ENCODE measurements at regions not wholly inside any gene's neighbourhood (a gene's known extent, or its start where the extent isn't known, plus 50 kb on each side); places are given as distances from the start of the nearest gene placed in this dataset.

GRCh38 chr15:31457631-31458526 lies 131.2 kb downstream of the KLF13 start:
- in situ Hi-C loops (cut with MboI; ENCODE audit: low pct_unique_long_range_greater_than_20kb in 2 of 9, low sequenced_read_pairs in 9 of 9, unreplicated experiment in 9 of 9) = no loop called here
- ATAC-seq (replicated peaks in 6 of 8) = peak in 3 of 8 experiments; percentile 59 to 93 (median 92)
- H3K27ac ChIP-seq = no peak overlapping the region
- no peaks in the 10 kb centered on the region for H3K4me1 ChIP-seq (replicated peaks in 1 of 2)
- no peak overlapping the region for H3K4me3 ChIP-seq
- WGBS, 10 experiments = 33 to 86% (median 64%) methylated on average over 3 to 8 of the region's 11 CpGs; no CpG with 5 or more reads in 6 of the 10 experiments

GRCh38 chr15:31458596-31459399 lies 132.2 kb downstream of the KLF13 start:
- H3K27ac ChIP-seq = no peak overlapping the region
- H3K4me1 ChIP-seq (replicated peaks in 1 of 2) = no peaks in the 10 kb centered on the region
- H3K4me3 ChIP-seq = no peak overlapping the region
- in situ Hi-C loops (cut with MboI; ENCODE audit: low pct_unique_long_range_greater_than_20kb in 2 of 9, low sequenced_read_pairs in 9 of 9, unreplicated experiment in 9 of 9) = no loop called here
- peak in 1 of 8 experiments; percentile 23 for ATAC-seq (replicated peaks in 6 of 8)
- WGBS, 10 experiments = 33 to 100% (median 62%) methylated on average over 2 to 7 of the region's 9 CpGs; no CpG with 5 or more reads in 1 of the 10 experiments

DNA sequence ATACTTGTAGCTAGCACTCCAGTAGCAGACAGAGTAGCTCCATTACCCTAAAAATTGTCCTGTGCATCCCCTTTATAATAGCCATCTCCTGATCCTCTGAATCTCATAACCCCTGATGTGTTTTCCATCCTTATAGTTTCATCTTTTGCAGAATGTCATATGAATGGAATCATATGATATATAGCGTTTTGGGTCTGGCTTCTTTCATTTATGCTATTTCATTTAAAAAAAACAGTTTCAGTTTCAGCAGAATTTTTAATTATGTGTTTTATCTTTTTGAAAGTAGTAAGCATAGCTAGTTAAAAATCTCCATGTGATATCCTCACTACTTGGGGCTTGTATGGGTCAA lies 132.7 kb downstream of the KLF13 start:
- Histone ChIP-seq H3K4me1 (replicated peaks in 1 of 2) (no peaks in the 10 kb centered on the region), H3K4me3 (no peak overlapping the region), H3K27ac (no peak overlapping the region)
- in situ Hi-C loops (cut with MboI; ENCODE audit: low pct_unique_long_range_greater_than_20kb in 2 of 9, low sequenced_read_pairs in 9 of 9, unreplicated experiment in 9 of 9) = no loop called here
- ATAC-seq (replicated peaks in 6 of 8) = no peak
- 83 to 100% (median 94%) methylated on average over 1 of the region's 1 CpG; no CpG with 5 or more reads in 2 of the 10 experiments for WGBS, 10 experiments

DNA sequence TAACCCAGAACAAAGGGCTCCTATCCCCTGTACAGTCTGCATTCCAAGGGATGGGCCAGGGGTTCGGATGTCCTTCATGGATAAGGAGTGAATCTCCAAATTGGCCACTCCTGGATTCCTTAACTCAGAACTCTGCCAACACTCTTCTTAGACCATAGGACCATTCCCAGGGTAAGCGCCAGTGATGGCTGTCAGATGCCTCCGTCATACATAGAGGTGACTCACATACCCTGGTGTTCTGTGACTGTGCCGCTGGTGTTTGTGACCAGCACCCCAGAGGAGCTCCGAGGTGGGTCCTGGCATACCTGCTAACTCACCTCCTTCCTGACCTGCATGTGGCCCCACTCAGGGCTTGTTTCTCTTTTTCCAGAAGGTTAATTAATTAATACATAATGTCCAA lies 134.7 kb downstream of the KLF13 start:
- Histone ChIP-seq H3K4me1 (replicated peaks in 1 of 2) (no peaks in the 10 kb centered on the region), H3K4me3 (no peak overlapping the region), H3K27ac (no peak overlapping the region)
- WGBS, 10 experiments = 63 to 100% (median 95%) methylated on average over 1 to 5 of the region's 5 CpGs; no CpG with 5 or more reads in 3 of the 10 experiments
- no peak for ATAC-seq (replicated peaks in 6 of 8)
- in situ Hi-C loops (cut with MboI; ENCODE audit: low pct_unique_long_range_greater_than_20kb in 2 of 9, low sequenced_read_pairs in 9 of 9, unreplicated experiment in 9 of 9) = no loop called here

GRCh38 chr15:31461911-31462480 lies 135.4 kb downstream of the KLF13 start:
- 60 to 92% (median 84%) methylated on average over 1 to 9 of the region's 9 CpGs; no CpG with 5 or more reads in 2 of the 10 experiments for WGBS, 10 experiments
- no peak for ATAC-seq (replicated peaks in 6 of 8)
- in situ Hi-C loops (cut with MboI; ENCODE audit: low pct_unique_long_range_greater_than_20kb in 2 of 9, low sequenced_read_pairs in 9 of 9, unreplicated experiment in 9 of 9) = no loop called here

GRCh38 chr15:31463521-31464102 lies 137.0 kb downstream of the KLF13 start:
- no peak overlapping the region for H3K4me3 ChIP-seq
- H3K27ac ChIP-seq = no peak overlapping the region
- no peak for ATAC-seq (replicated peaks in 6 of 8)
- WGBS, 10 experiments = 25 to 94% (median 72%) methylated on average over 2 to 7 of the region's 8 CpGs; no CpG with 5 or more reads in 1 of the 10 experiments
- no peaks in the 10 kb centered on the region for H3K4me1 ChIP-seq (replicated peaks in 1 of 2)
- in situ Hi-C loops (cut with MboI; ENCODE audit: low pct_unique_long_range_greater_than_20kb in 2 of 9, low sequenced_read_pairs in 9 of 9, unreplicated experiment in 9 of 9) = no loop called here

More at GRCh38 chr15:31461911-31462480, 135.4 kb downstream of the KLF13 start:
- no peak overlapping the region for H3K4me3 ChIP-seq
- no peaks in the 10 kb centered on the region for H3K4me1 ChIP-seq (replicated peaks in 1 of 2)
- no peak overlapping the region for H3K27ac ChIP-seq

DNA sequence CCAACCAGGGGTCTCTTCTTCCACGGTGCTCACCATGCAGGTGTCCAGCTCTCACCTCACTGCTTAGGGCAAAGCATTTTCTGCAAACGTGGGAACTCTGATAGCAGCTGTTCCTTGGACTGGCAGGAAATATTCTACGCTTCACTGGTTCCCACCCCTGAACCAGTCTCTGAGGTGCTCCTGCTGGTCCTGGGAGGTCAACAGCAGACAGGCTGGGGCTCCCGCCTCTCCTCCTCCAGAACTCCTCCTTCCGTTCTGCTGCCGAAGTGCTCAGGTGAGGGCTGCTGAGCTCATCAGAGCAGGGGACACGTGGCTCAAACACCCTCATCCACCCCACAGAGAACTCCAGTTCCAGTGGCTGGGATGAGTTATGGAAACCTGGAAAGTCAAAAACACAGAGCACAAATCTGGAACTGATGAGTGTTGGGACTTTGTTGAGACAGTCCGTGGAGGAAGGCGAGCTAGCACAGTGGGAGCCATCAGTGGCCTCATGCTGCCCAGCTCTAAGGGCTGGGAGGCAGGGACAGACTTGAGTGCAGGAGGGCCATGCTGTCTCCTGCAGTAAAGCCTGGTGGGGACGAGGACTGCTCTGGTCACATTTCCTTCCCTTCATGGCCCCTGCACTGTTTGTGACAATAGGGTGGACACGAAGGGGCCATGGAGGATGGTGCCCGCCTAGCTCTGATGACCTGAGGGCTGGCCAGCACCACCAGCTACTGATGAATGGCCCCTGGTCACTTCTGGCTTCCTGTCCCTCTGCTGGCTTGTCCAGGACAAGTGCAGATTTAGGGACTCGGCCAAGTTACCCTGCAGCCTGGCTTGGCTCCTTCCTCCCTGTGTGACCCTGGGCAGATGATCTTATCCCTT lies 137.8 kb downstream of the KLF13 start:
- in situ Hi-C loops (cut with MboI; ENCODE audit: low pct_unique_long_range_greater_than_20kb in 2 of 9, low sequenced_read_pairs in 9 of 9, unreplicated experiment in 9 of 9) = no loop called here
- Histone ChIP-seq H3K4me1 (replicated peaks in 1 of 2) (no peaks in the 10 kb centered on the region), H3K27ac (no peak overlapping the region), H3K4me3 (no peak overlapping the region)
- WGBS, 10 experiments = 20 to 88% (median 63%) methylated on average over 1 to 7 of the region's 13 CpGs; no CpG with 5 or more reads in 2 of the 10 experiments
- no peak for ATAC-seq (replicated peaks in 6 of 8)

GRCh38 chr15:31465083-31465955 lies 138.7 kb downstream of the KLF13 start:
- ATAC-seq (replicated peaks in 6 of 8) = peak in 3 of 8 experiments; percentile 50 to 74 (median 63)
- 0 to 100% (median 55%) methylated on average over 1 to 7 of the region's 10 CpGs; no CpG with 5 or more reads in 4 of the 10 experiments for WGBS, 10 experiments
- no peaks in the 10 kb centered on the region for H3K4me1 ChIP-seq (replicated peaks in 1 of 2)
- no peak overlapping the region for H3K4me3 ChIP-seq
- in situ Hi-C loops (cut with MboI; ENCODE audit: low pct_unique_long_range_greater_than_20kb in 2 of 9, low sequenced_read_pairs in 9 of 9, unreplicated experiment in 9 of 9) = no loop called here
- no peak overlapping the region for H3K27ac ChIP-seq

DNA sequence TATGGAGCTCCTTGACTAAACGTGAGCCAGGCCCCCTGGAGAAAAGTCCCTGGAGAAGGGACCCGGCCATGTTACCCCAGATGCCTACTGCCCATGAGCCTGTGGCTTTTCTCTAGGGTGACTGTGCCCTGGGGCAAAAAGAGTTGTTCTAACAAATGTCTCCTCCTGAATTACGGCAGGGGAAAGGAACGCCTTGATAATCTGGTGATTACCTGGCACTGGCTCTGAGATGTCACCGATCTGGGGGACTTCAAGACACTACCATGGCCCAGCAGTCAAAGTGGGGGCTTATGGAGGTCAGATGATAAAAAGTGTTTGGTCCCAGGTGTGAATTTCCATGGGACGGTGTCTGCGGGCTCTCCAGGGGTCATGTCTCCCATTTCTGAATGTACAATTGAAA lies 140.7 kb downstream of the KLF13 start:
- H3K27ac ChIP-seq = no peak overlapping the region
- 34 to 90% (median 79%) methylated on average over 2 to 6 of the region's 7 CpGs; no CpG with 5 or more reads in 2 of the 10 experiments for WGBS, 10 experiments
- in situ Hi-C loops (cut with MboI; ENCODE audit: low pct_unique_long_range_greater_than_20kb in 2 of 9, low sequenced_read_pairs in 9 of 9, unreplicated experiment in 9 of 9) = no loop called here
- no peak overlapping the region for H3K4me3 ChIP-seq
- no peaks in the 10 kb centered on the region for H3K4me1 ChIP-seq (replicated peaks in 1 of 2)
- ATAC-seq (replicated peaks in 6 of 8) = no peak

DNA sequence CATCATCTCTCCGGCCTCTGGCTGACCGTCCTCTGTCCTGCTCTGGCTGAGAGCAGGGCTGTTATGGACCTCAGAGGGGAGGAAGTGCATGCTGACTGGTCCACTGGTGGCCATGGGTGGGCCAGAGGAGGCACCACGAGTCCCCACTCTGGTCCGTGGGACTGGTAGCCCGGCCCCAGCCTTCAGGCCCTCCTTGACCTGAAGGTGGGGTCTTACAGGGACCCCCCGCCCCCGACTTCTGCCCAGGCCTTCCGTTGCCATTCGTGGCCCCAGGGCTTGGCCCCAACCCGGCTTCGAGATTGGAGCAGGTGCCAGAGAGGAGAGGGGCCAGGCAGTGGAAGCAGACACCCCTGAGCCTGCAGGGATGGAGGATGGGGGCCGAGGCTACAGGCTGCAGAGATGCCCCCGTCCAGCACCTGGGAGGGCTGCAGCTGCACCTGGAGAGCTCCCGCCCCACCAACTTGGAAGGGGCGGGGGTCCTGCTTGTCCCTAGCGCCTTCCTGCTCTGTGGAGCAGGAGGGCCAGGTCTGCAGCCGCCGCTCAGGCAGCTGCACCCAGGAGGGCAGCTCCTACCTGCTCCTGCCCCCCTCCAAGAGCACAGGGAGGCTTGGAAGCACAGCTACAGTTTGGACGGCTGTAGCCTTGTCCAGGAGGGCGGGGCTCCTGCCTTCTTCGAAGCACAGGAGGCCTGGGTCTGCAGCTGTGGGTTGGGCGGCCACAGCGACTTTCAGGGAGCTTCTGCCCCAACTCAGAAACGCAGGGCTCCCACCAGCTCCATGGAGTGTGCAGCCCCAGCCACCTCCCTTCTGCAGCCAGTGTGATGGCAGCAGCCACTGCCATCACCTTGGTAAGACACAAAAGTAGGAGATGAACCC lies 142.5 kb downstream of the KLF13 start:
- 66 to 100% (median 79%) methylated on average over 1 to 11 of the region's 24 CpGs; no CpG with 5 or more reads in 2 of the 10 experiments for WGBS, 10 experiments
- H3K4me1 ChIP-seq (replicated peaks in 1 of 2) = peaks cover 0 to 2% of the 10 kb centered on the region in 2 donors
- H3K4me3 ChIP-seq = no peak overlapping the region
- in situ Hi-C loops (cut with MboI; ENCODE audit: low pct_unique_long_range_greater_than_20kb in 2 of 9, low sequenced_read_pairs in 9 of 9, unreplicated experiment in 9 of 9) = no loop called here
- H3K27ac ChIP-seq = no peak overlapping the region
- ATAC-seq (replicated peaks in 6 of 8) = no peak

Measured in motor neuron (in vitro differentiated cells).